ENCODE measurements at regions not wholly inside any gene's neighbourhood (a gene's known extent, or its start where the extent isn't known, plus 50 kb on each side); places are given as distances from the start of the nearest gene placed in this dataset.

DNA sequence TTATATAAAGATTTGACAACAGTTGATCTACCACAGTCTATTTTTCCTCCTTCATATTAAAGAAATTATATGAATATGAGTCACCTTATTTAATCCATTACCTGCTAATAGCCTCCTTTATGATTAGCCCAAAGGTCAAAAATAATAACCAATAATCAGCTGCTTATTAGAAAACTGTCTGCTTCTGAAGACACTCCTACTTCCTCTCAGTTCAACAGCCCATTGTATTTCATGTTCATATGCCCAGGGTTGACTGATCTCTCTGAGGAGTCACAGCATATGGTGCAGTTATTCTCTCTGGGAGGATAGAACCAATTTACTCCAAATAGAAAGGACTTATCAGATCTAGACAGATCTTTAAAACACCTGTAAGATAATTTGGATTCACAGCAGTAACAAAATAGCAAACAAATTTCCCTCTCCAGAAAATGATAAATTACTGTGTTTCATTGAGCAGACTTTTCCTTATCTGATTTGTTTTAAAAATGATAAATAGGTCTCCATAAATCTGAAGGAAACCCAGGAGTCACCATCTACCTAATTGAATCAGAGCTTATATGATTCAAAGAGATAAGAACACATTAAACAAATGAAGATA, 180.4 kb upstream of the ITGA1 start:
- Histone ChIP-seq H2BK5ac (ENCODE audit: low read depth, low read length) (no peak overlapping the region), H3K18ac (ENCODE audit: extremely low read depth, low read length) (no peak overlapping the region), H3K23me2 (ENCODE audit: low read depth, low read length) (no peaks in the 10 kb centered on the region), H2AFZ (ENCODE audit: low read length) (no peak overlapping the region), H3K27ac (ENCODE audit: low read depth, low read length) (no peak overlapping the region), H2AK5ac (ENCODE audit: low read depth, low read length) (no peak overlapping the region), H3K4ac (replicated peaks; ENCODE audit: insufficient read length, low read depth, low read length) (no peak overlapping the region), H3K27me3 (replicated peaks in 1 of 4; ENCODE audit: control insufficient read depth in 3 of 4, extremely low read depth in 1 of 4, insufficient read depth in 3 of 4, low read length in 3 of 4) (no peaks in the 10 kb centered on the region), H2BK15ac (ENCODE audit: low read length) (no peak overlapping the region), H3K4me3 (ENCODE audit: extremely low read depth in 1 of 4, insufficient read depth in 2 of 4, low read depth in 3 of 4, low read length in 4 of 4) (no peak overlapping the region), H2BK20ac (ENCODE audit: low read length) (no peak overlapping the region), H3K79me2 (ENCODE audit: control insufficient read depth in 1 of 2, insufficient read depth in 2 of 2, low read length in 2 of 2) (no peaks in the 10 kb centered on the region), H3K4me1 (replicated peaks in 1 of 4; ENCODE audit: control insufficient read depth in 3 of 4, insufficient read depth in 4 of 4, low read length in 3 of 4) (no peaks in the 10 kb centered on the region), H2BK120ac (replicated peaks; ENCODE audit: low read depth, low read length) (no peak overlapping the region), H3K9me3 (ENCODE audit: insufficient read depth in 2 of 2, low read depth in 1 of 2, low read length in 1 of 2) (no peaks in the 10 kb centered on the region), H2BK12ac (ENCODE audit: low read depth, low read length) (no peak overlapping the region), H3K36me3 (ENCODE audit: control insufficient read depth in 2 of 4, insufficient read depth in 4 of 4, low read length in 3 of 4) (no peaks in the 10 kb centered on the region), H4K5ac (ENCODE audit: insufficient read length, low read depth, low read length) (no peak overlapping the region), H3K79me1 (ENCODE audit: low read depth, low read length) (no peaks in the 10 kb centered on the region), H4K91ac (replicated peaks; ENCODE audit: insufficient read length, low read length) (no peak overlapping the region), H3K14ac (ENCODE audit: insufficient read length) (no peak overlapping the region), H3K4me2 (ENCODE audit: insufficient read depth in 1 of 2, low read depth in 2 of 2, low read length in 2 of 2) (no peak overlapping the region), H3K9ac (replicated peaks in 1 of 4; ENCODE audit: extremely low read depth in 1 of 4, low read depth in 3 of 4, low read length in 3 of 4) (no peak overlapping the region), H3K23ac (ENCODE audit: insufficient read length) (no peak overlapping the region), H3K56ac (replicated peaks; ENCODE audit: insufficient read length, low read depth, low read length) (no peak overlapping the region), H4K20me1 (replicated peaks in 1 of 2; ENCODE audit: control insufficient read depth in 1 of 2, insufficient read depth in 2 of 2, low read length in 2 of 2) (no peaks in the 10 kb centered on the region), H4K8ac (ENCODE audit: extremely low read depth, insufficient read depth, low read length) (no peak overlapping the region)
- CTCF ChIA-PET (ENCODE audit: partially characterized antibody): no interaction called here
- TF ChIP-seq SIN3A (conservative IDR thresholded peaks at IDR 0.05 in 1 of 2, IDR thresholded peaks at IDR 0.05 in 1 of 2; ENCODE audit: low read depth in 1 of 2, low read length in 2 of 2) (no peak), SIRT6 (IDR thresholded peaks at IDR 0.05; ENCODE audit: low read length) (no peak), BCL11A (IDR thresholded peaks at IDR 0.05; ENCODE audit: low read depth in 2 of 2, low read length in 2 of 2) (no peak)
- FAIRE-seq (no peak), DNase-seq (ENCODE audit: low read depth in 1 of 2, low spot score in 2 of 2) (no peak)
- POLR2A ChIA-PET (ENCODE audit: partially characterized antibody): no interaction called here

Measured in H1 (cell line).